Urinary bladder (tissue), 3 donors: ENCODE measurements at regions not wholly inside any gene's neighbourhood (a gene's known extent, or its start where the extent isn't known, plus 50 kb on each side); places are given as distances from the start of the nearest gene placed in this dataset.

Experiments used
- DNase-seq: peaks from one replicate; pipeline ENCODE4 v3.0.0-alpha.2; 2015; ENCODE audit errors: extremely low spot score
- H3K27ac ChIP-seq: one replicate; pipeline ENCODE4 v1.5.1; 2013; ENCODE audit warnings: low read depth, mild to moderate bottlenecking, moderate library complexity
- H3K36me3 ChIP-seq: one replicate; pipeline ENCODE4 v1.6.1; 2013; ENCODE audit warnings: mild to moderate bottlenecking, moderate library complexity; ENCODE audit not compliant: insufficient read depth
- H3K4me1 ChIP-seq: one replicate; pipeline ENCODE4 v1.6.1; 2013; ENCODE audit warnings: mild to moderate bottlenecking, moderate library complexity; ENCODE audit not compliant: insufficient read depth
- H3K4me3 ChIP-seq: one replicate; pipeline ENCODE4 v1.5.1; 2013; ENCODE audit warnings: low read depth, low read length
- WGBS: extraction: QIAGEN DNeasy Blood & Tissue Kit; methylation state at CpG from one replicate; pipeline ENCODE4 v1.1.7; 2013; 5-methylcytosine and 5-hydroxymethylcytosine counted together
- donor health status: healthy with polysubstance abuse.
- donor health status: healthy.

- DNase-seq, result no peak
- WGBS, result 92% methylated on average over 2 of the region's 2 CpGs
These were observed 629.0 kb downstream of the USP25 start for GRCh38 chr21:16358784-16359183.

GRCh38 chr21:16363100-16363499 is 633.3 kb downstream of the USP25 start:
- H3K27ac ChIP-seq, result no peak overlapping the region
- no peaks in the 10 kb centered on the region for H3K36me3 ChIP-seq
- no peak overlapping the region for H3K4me3 ChIP-seq
- DNase-seq, result no peak
- 95% methylated on average over 2 of the region's 2 CpGs for WGBS
- no peaks in the 10 kb centered on the region for H3K4me1 ChIP-seq

More at GRCh38 chr21:16358784-16359183, 629.0 kb downstream of the USP25 start:
- Histone ChIP-seq H3K27ac (no peak overlapping the region), H3K4me1 (no peaks in the 10 kb centered on the region), H3K36me3 (no peaks in the 10 kb centered on the region), H3K4me3 (no peak overlapping the region)

GRCh38 chr21:16363518-16363917 is 633.7 kb downstream of the USP25 start:
- no peak for DNase-seq
- Histone ChIP-seq H3K4me1 (no peaks in the 10 kb centered on the region), H3K4me3 (no peak overlapping the region), H3K27ac (no peak overlapping the region), H3K36me3 (no peaks in the 10 kb centered on the region)
- WGBS, result 66% methylated on average over 3 of the region's 3 CpGs

GRCh38 chr21:16366207-16366606 is 636.4 kb downstream of the USP25 start:
- WGBS, result 84% methylated on average over 4 of the region's 4 CpGs
- Histone ChIP-seq H3K4me3 (no peak overlapping the region), H3K4me1 (no peaks in the 10 kb centered on the region), H3K36me3 (no peaks in the 10 kb centered on the region), H3K27ac (no peak overlapping the region)
- no peak for DNase-seq

- no peak overlapping the region for H3K27ac ChIP-seq
- H3K36me3 ChIP-seq, result no peaks in the 10 kb centered on the region
- no peak for DNase-seq
- WGBS, result 95% methylated on average over 1 of the region's 1 CpG
- H3K4me1 ChIP-seq, result no peaks in the 10 kb centered on the region
- no peak overlapping the region for H3K4me3 ChIP-seq
These were observed 637.3 kb downstream of the USP25 start for GRCh38 chr21:16367079-16367478.

- 92% methylated on average over 10 of the region's 10 CpGs for WGBS
- no peak for DNase-seq
- H3K4me1 ChIP-seq, result no peaks in the 10 kb centered on the region
- H3K27ac ChIP-seq, result no peak overlapping the region
- H3K4me3 ChIP-seq, result no peak overlapping the region
- H3K36me3 ChIP-seq, result no peaks in the 10 kb centered on the region
These were observed 640.4 kb downstream of the USP25 start for GRCh38 chr21:16370186-16370585.

GRCh38 chr21:16372586-16372985 is 642.8 kb downstream of the USP25 start:
- no peaks in the 10 kb centered on the region for H3K4me1 ChIP-seq
- no peak overlapping the region for H3K4me3 ChIP-seq
- no peak for DNase-seq
- H3K36me3 ChIP-seq, result no peaks in the 10 kb centered on the region
- H3K27ac ChIP-seq, result no peak overlapping the region

- 53% methylated on average over 2 of the region's 2 CpGs for WGBS
- H3K27ac ChIP-seq, result no peak overlapping the region
- H3K4me3 ChIP-seq, result no peak overlapping the region
These were observed 646.9 kb downstream of the USP25 start for GRCh38 chr21:16376673-16377072.

GRCh38 chr21:16377120-16377658 is 647.4 kb downstream of the USP25 start:
- DNase-seq, result no peak
- H3K4me1 ChIP-seq, result no peaks in the 10 kb centered on the region
- no peak overlapping the region for H3K4me3 ChIP-seq
- H3K36me3 ChIP-seq, result no peaks in the 10 kb centered on the region
- 82% methylated on average over 6 of the region's 6 CpGs for WGBS
- no peak overlapping the region for H3K27ac ChIP-seq

More at GRCh38 chr21:16376673-16377072, 646.9 kb downstream of the USP25 start:
- Histone ChIP-seq H3K4me1 (no peaks in the 10 kb centered on the region), H3K36me3 (no peaks in the 10 kb centered on the region)
- no peak for DNase-seq

GRCh38 chr21:16377857-16378256 is 648.1 kb downstream of the USP25 start:
- Histone ChIP-seq H3K4me3 (no peak overlapping the region), H3K4me1 (no peaks in the 10 kb centered on the region), H3K36me3 (no peaks in the 10 kb centered on the region), H3K27ac (no peak overlapping the region)
- WGBS, result 77% methylated on average over 2 of the region's 2 CpGs
- no peak for DNase-seq

GRCh38 chr21:16378525-16378924 is 648.7 kb downstream of the USP25 start:
- no peaks in the 10 kb centered on the region for H3K36me3 ChIP-seq
- no peak overlapping the region for H3K27ac ChIP-seq

GRCh38 chr21:16388291-16388690 is 658.5 kb downstream of the USP25 start:
- Histone ChIP-seq H3K4me1 (no peaks in the 10 kb centered on the region), H3K4me3 (no peak overlapping the region), H3K27ac (no peak overlapping the region), H3K36me3 (no peaks in the 10 kb centered on the region)
- 97% methylated on average over 4 of the region's 4 CpGs for WGBS
- DNase-seq, result no peak

More at GRCh38 chr21:16378525-16378924, 648.7 kb downstream of the USP25 start:
- Histone ChIP-seq H3K4me1 (no peaks in the 10 kb centered on the region), H3K4me3 (no peak overlapping the region)
- WGBS, result 47% methylated on average over 3 of the region's 3 CpGs
- DNase-seq, result no peak

- Histone ChIP-seq H3K4me3 (no peak overlapping the region), H3K27ac (no peak overlapping the region), H3K36me3 (no peaks in the 10 kb centered on the region), H3K4me1 (no peaks in the 10 kb centered on the region)
- 85% methylated on average over 2 of the region's 2 CpGs for WGBS
- no peak for DNase-seq
These were observed 659.3 kb downstream of the USP25 start for GRCh38 chr21:16388911-16389560.

GRCh38 chr21:16389643-16390042 is 659.9 kb downstream of the USP25 start:
- H3K4me3 ChIP-seq, result no peak overlapping the region
- 90% methylated on average over 2 of the region's 2 CpGs for WGBS
- H3K4me1 ChIP-seq, result no peaks in the 10 kb centered on the region
- no peak overlapping the region for H3K27ac ChIP-seq
- H3K36me3 ChIP-seq, result no peaks in the 10 kb centered on the region
- DNase-seq, result no peak
